ENCODE measurements at regions not wholly inside any gene's neighbourhood (a gene's known extent, or its start where the extent isn't known, plus 50 kb on each side); places are given as distances from the start of the nearest gene placed in this dataset.

GRCh38 chr5:56552612-56553268 lies 262.6 kb upstream of the MAP3K1 start:
- DNase-seq (no peak), ATAC-seq (ENCODE audit: low read depth) (no peak)
- TF ChIP-seq CTCF (IDR thresholded peaks at IDR 0.05) = no peak
- H3K36me3 Mint-ChIP-seq (ENCODE audit: low read depth) = no peaks in the 10 kb centered on the region
- no peaks in the 10 kb centered on the region for H3K9me3 Mint-ChIP-seq
- no peaks in the 10 kb centered on the region for H3K27me3 Mint-ChIP-seq
- intact Hi-C loops (cut with micrococcal nuclease) = no loop called here
- H3K27ac Mint-ChIP-seq = no peak overlapping the region
- no peak overlapping the region for H3K4me3 Mint-ChIP-seq
- ChIA-PET CTCF (interaction anchor here (0.6 kb wide), 1 partner anchor 20 kb away, joined by 3 read pairs; no protein-coding TSS in a partner anchor), POLR2A (no interaction called here)
- no peaks in the 10 kb centered on the region for H3K4me1 Mint-ChIP-seq

- ChIA-PET POLR2A (no interaction called here), CTCF (no interaction called here)
- intact Hi-C loops (cut with micrococcal nuclease) = no loop called here
- Mint-ChIP-seq H3K4me3 (no peak overlapping the region), H3K9me3 (no peaks in the 10 kb centered on the region), H3K36me3 (ENCODE audit: low read depth) (no peaks in the 10 kb centered on the region), H3K27ac (no peak overlapping the region), H3K4me1 (peaks cover 4% of the 10 kb centered on the region), H3K27me3 (no peaks in the 10 kb centered on the region)
- no peak for DNase-seq
- no peak for TF ChIP-seq CTCF (IDR thresholded peaks at IDR 0.05)
- ATAC-seq (ENCODE audit: low read depth) = no peak
Measured at GRCh38 chr5:56550227-56550626, 265.1 kb upstream of the MAP3K1 start.

GRCh38 chr5:56549096-56549886 lies 266.1 kb upstream of the MAP3K1 start:
- Mint-ChIP-seq H3K27ac (no peak overlapping the region), H3K9me3 (no peaks in the 10 kb centered on the region), H3K4me1 (peaks cover 4% of the 10 kb centered on the region), H3K4me3 (no peak overlapping the region), H3K36me3 (ENCODE audit: low read depth) (no peaks in the 10 kb centered on the region), H3K27me3 (no peaks in the 10 kb centered on the region)
- POLR2A ChIA-PET = no interaction called here
- no peak for TF ChIP-seq CTCF (IDR thresholded peaks at IDR 0.05)
- CTCF ChIA-PET = no interaction called here
- ATAC-seq (ENCODE audit: low read depth) (no peak), DNase-seq (no peak)
- intact Hi-C loops (cut with micrococcal nuclease) = no loop called here

- H3K4me1 Mint-ChIP-seq = peaks cover 15% of the 10 kb centered on the region
- H3K4me3 Mint-ChIP-seq = no peak overlapping the region
- DNase-seq (no peak), ATAC-seq (ENCODE audit: low read depth) (no peak)
- no peak for TF ChIP-seq CTCF (IDR thresholded peaks at IDR 0.05)
- no peaks in the 10 kb centered on the region for H3K9me3 Mint-ChIP-seq
- H3K27me3 Mint-ChIP-seq = no peaks in the 10 kb centered on the region
- ChIA-PET CTCF (no interaction called here), POLR2A (no interaction called here)
- no peak overlapping the region for H3K27ac Mint-ChIP-seq
- intact Hi-C loops (cut with micrococcal nuclease) = no loop called here
- no peaks in the 10 kb centered on the region for H3K36me3 Mint-ChIP-seq (ENCODE audit: low read depth)
Measured at GRCh38 chr5:56545016-56545415, 270.3 kb upstream of the MAP3K1 start.

Data from activated B cell treated with CpG ODN at 0.5 μM for 24 hours (primary cell).